Limb (tissue), 2 donors: ENCODE measurements at regions not wholly inside any gene's neighbourhood (a gene's known extent, or its start where the extent isn't known, plus 50 kb on each side); places are given as distances from the start of the nearest gene placed in this dataset.
"Not testable (repeated sequence)": the region's sequence is repeated elsewhere in the genome, so short reads cannot be mapped to it uniquely, and the experiment has no call there.

Experiments used
- DNase-seq, 2 donors: peaks; one replicate each; pipeline ENCODE4 v3.0.0-alpha.2; 2016; ENCODE audit errors: extremely low spot score in 2 of 2

GRCh38 chr18:61677435-61677970 lies 215.3 kb downstream of the RNF152 start:
- DNase-seq, result no peak

- no peak for DNase-seq
Measured at GRCh38 chr18:61676773-61677434, 215.9 kb downstream of the RNF152 start.

GRCh38 chr18:61669320-61669719 lies 223.5 kb downstream of the RNF152 start:
- no peak for DNase-seq

GRCh38 chr18:61666876-61667590 lies 225.8 kb downstream of the RNF152 start:
- DNase-seq, result no peak

GRCh38 chr18:61664419-61665084 lies 228.3 kb downstream of the RNF152 start:
- DNase-seq, result no peak

GRCh38 chr18:61662726-61663125 lies 230.1 kb downstream of the RNF152 start:
- DNase-seq, result no peak

- DNase-seq, result no peak
Measured at GRCh38 chr18:61658431-61658830, 234.4 kb downstream of the RNF152 start.

- DNase-seq, result no peak
Measured at GRCh38 chr18:61657066-61657732, 235.6 kb downstream of the RNF152 start.

GRCh38 chr18:61655630-61656029 lies 237.2 kb downstream of the RNF152 start:
- DNase-seq, result no peak

- DNase-seq, result no peak
Measured at GRCh38 chr18:61653823-61654551, 238.8 kb downstream of the RNF152 start.

- DNase-seq, result no peak
Measured at GRCh38 chr18:61651880-61652268, 240.9 kb downstream of the RNF152 start.

GRCh38 chr18:61651145-61651879 lies 241.5 kb downstream of the RNF152 start:
- no peak for DNase-seq

- DNase-seq, result no peak
Measured at GRCh38 chr18:61643884-61644647, 248.7 kb downstream of the RNF152 start.

GRCh38 chr18:61639886-61640285 lies 252.9 kb downstream of the RNF152 start:
- no peak for DNase-seq

GRCh38 chr18:61637905-61638595 lies 254.8 kb downstream of the RNF152 start:
- DNase-seq, result peak in 1 of 2 donors; percentile 9

GRCh38 chr18:61637319-61637718 lies 255.5 kb downstream of the RNF152 start:
- no peak for DNase-seq

GRCh38 chr18:61635901-61636528 lies 256.8 kb downstream of the RNF152 start:
- peak; percentile 34 to 46 for DNase-seq

- DNase-seq, result no peak
Measured at GRCh38 chr18:61628085-61628484, 264.7 kb downstream of the RNF152 start.

- not testable (repeated sequence) for DNase-seq
Measured at GRCh38 chr18:61624631-61625030, 268.2 kb downstream of the RNF152 start.
